Endodermal cell (in vitro differentiated cells): ENCODE measurements at regions not wholly inside any gene's neighbourhood (a gene's known extent, or its start where the extent isn't known, plus 50 kb on each side); places are given as distances from the start of the nearest gene placed in this dataset.

ENCODE experiments used
- DNase-seq: peaks from one replicate; pipeline ENCODE4 v3.0.0-alpha.2; 2017
- H3K27ac ChIP-seq: 2 replicates; pipeline ENCODE4 v1.5.1; 2013; ENCODE audit warnings: mild to moderate bottlenecking, low read depth, low read length, moderate library complexity
- H3K27me3 ChIP-seq: 2 replicates; pipeline ENCODE4 v1.6.1; 2013; ENCODE audit warnings: mild to moderate bottlenecking, low read length, moderate library complexity; ENCODE audit not compliant: insufficient read depth, control insufficient read depth, poor library complexity, severe bottlenecking
- H3K36me3 ChIP-seq: 2 replicates; pipeline ENCODE4 v1.7.0; 2013; ENCODE audit warnings: mild to moderate bottlenecking, low read length, moderate library complexity; ENCODE audit not compliant: control insufficient read depth, insufficient read depth
- H3K4me1 ChIP-seq: one replicate; pipeline ENCODE4 v1.7.0; 2013; ENCODE audit warnings: low read length; ENCODE audit not compliant: control insufficient read depth, insufficient read depth
- H3K4me3 ChIP-seq: 2 replicates; pipeline ENCODE4 v1.5.1; 2013; ENCODE audit warnings: mild to moderate bottlenecking, low read length, moderate library complexity
- H3K9ac ChIP-seq: 2 replicates; pipeline ENCODE4 v1.6.1; 2013; ENCODE audit warnings: mild to moderate bottlenecking, low read length, moderate library complexity; ENCODE audit not compliant: poor library complexity, severe bottlenecking; ENCODE audit errors: extremely low read depth
- H3K9me3 ChIP-seq: 2 replicates; pipeline ENCODE4 v1.6.1; 2013; ENCODE audit warnings: mild to moderate bottlenecking, low read length, moderate library complexity; ENCODE audit not compliant: control insufficient read depth
- H3K27ac Mint-ChIP-seq: 2 replicates; pipeline ENCODE4 v1.8.0; 2020; ENCODE audit warnings: mixed read lengths
- H3K27me3 Mint-ChIP-seq: 2 replicates; pipeline ENCODE4 v1.8.0; 2021; ENCODE audit warnings: mild to moderate bottlenecking, mixed read lengths; ENCODE audit not compliant: insufficient read depth
- H3K36me3 Mint-ChIP-seq: 2 replicates; pipeline ENCODE4 v1.8.0; 2020; ENCODE audit warnings: low read depth, mixed read lengths
- H3K4me1 Mint-ChIP-seq: 2 replicates; pipeline ENCODE4 v1.8.0; 2020; ENCODE audit warnings: mixed read lengths
- H3K4me3 Mint-ChIP-seq: 2 replicates; pipeline ENCODE4 v1.8.0; 2020; ENCODE audit warnings: mild to moderate bottlenecking, moderate library complexity, mixed read lengths
- H3K9me3 Mint-ChIP-seq: 2 replicates; pipeline ENCODE4 v1.8.0; 2020; ENCODE audit warnings: mild to moderate bottlenecking, mixed read lengths
- CTCF ChIP-seq: fragments of 200-600 bp; sonication (generic); conservative IDR thresholded peaks from 2 replicates; pipeline ENCODE4 v1.5.0; 2021; ENCODE audit warnings: antibody characterized with exemption, mild to moderate bottlenecking
- WGBS, 2 experiments: methylation state at CpG; one replicate each; pipeline versions ENCODE4 v1.1.5 to v1.1.7; 2013; ENCODE audit warnings: missing lambda C conversion rate in 2 of 2, mixed read lengths in 1 of 2; ENCODE audit not compliant: insufficient coverage in 1 of 2, insufficient read length in 1 of 2; 5-methylcytosine and 5-hydroxymethylcytosine counted together

GRCh38 chr22:48217596-48217995, 1455.1 kb downstream of the TBC1D22A start:
- H3K27me3 ChIP-seq: no peaks in the 10 kb centered on the region
- no peak for DNase-seq
- no peaks in the 10 kb centered on the region for H3K4me1 ChIP-seq
- no peak overlapping the region for H3K9ac ChIP-seq
- no peaks in the 10 kb centered on the region for H3K36me3 Mint-ChIP-seq
- peaks cover 3% of the 10 kb centered on the region for H3K27me3 Mint-ChIP-seq
- no peak overlapping the region for H3K4me3 Mint-ChIP-seq
- peaks cover 1% of the 10 kb centered on the region for H3K9me3 Mint-ChIP-seq
- H3K36me3 ChIP-seq: no peaks in the 10 kb centered on the region
- no peak overlapping the region for H3K27ac ChIP-seq
- WGBS, 2 experiments: 96 to 98% methylated on average over 11 of the region's 11 CpGs
- TF ChIP-seq CTCF: no peak
- H3K4me3 ChIP-seq: no peak overlapping the region
- H3K9me3 ChIP-seq: no peaks in the 10 kb centered on the region
- H3K4me1 Mint-ChIP-seq: no peaks in the 10 kb centered on the region
- H3K27ac Mint-ChIP-seq: no peak overlapping the region

GRCh38 chr22:48212727-48213126, 1450.3 kb downstream of the TBC1D22A start:
- no peak overlapping the region for H3K4me3 Mint-ChIP-seq
- Histone ChIP-seq H3K9ac (no peak overlapping the region), H3K27me3 (no peaks in the 10 kb centered on the region), H3K4me1 (no peaks in the 10 kb centered on the region), H3K4me3 (no peak overlapping the region), H3K27ac (no peak overlapping the region), H3K36me3 (no peaks in the 10 kb centered on the region), H3K9me3 (no peaks in the 10 kb centered on the region)
- H3K27ac Mint-ChIP-seq: no peak overlapping the region
- H3K4me1 Mint-ChIP-seq: peaks cover 4% of the 10 kb centered on the region
- no peaks in the 10 kb centered on the region for H3K9me3 Mint-ChIP-seq
- peaks cover 2% of the 10 kb centered on the region for H3K27me3 Mint-ChIP-seq
- 91 to 95% methylated on average over 1 of the region's 1 CpG for WGBS, 2 experiments
- no peak for DNase-seq
- no peaks in the 10 kb centered on the region for H3K36me3 Mint-ChIP-seq
- TF ChIP-seq CTCF: no peak

GRCh38 chr22:48210812-48211211, 1448.4 kb downstream of the TBC1D22A start:
- Histone ChIP-seq H3K36me3 (no peaks in the 10 kb centered on the region), H3K4me3 (no peak overlapping the region), H3K27me3 (no peaks in the 10 kb centered on the region), H3K4me1 (no peaks in the 10 kb centered on the region), H3K27ac (no peak overlapping the region), H3K9ac (no peak overlapping the region), H3K9me3 (no peaks in the 10 kb centered on the region)
- no peak overlapping the region for H3K27ac Mint-ChIP-seq
- peaks cover 3% of the 10 kb centered on the region for H3K27me3 Mint-ChIP-seq
- WGBS, 2 experiments: 67 to 69% methylated on average over 5 to 7 of the region's 7 CpGs
- H3K36me3 Mint-ChIP-seq: no peaks in the 10 kb centered on the region
- H3K4me3 Mint-ChIP-seq: no peak overlapping the region
- no peak for DNase-seq
- peaks cover 2% of the 10 kb centered on the region for H3K9me3 Mint-ChIP-seq
- TF ChIP-seq CTCF: no peak
- peaks cover 4% of the 10 kb centered on the region for H3K4me1 Mint-ChIP-seq
